BLaER1 treated with 17β-estradiol and CSF1 and Interleukin-3, amounts not matched to agents 10 nM and 100 nM (cell line): ENCODE measurements at regions not wholly inside any gene's neighbourhood (a gene's known extent, or its start where the extent isn't known, plus 50 kb on each side); places are given as distances from the start of the nearest gene placed in this dataset.

Experiments
- H3K27ac ChIP-seq, 11 experiments: shearing (Covaris generic); formaldehyde crosslinking; 2 replicates each; pipeline ENCODE4 v1.8.1; 2022
- H3K27me3 ChIP-seq, 11 experiments: shearing (Covaris generic); formaldehyde crosslinking; 2 replicates each; pipeline ENCODE4 v1.8.1; 2022
- H3K36me3 ChIP-seq, 11 experiments: shearing (Covaris generic); formaldehyde crosslinking; 2 replicates each; pipeline ENCODE4 v1.8.1; 2022
- H3K4me1 ChIP-seq, 10 experiments: shearing (Covaris generic); formaldehyde crosslinking; 2 replicates each; pipeline ENCODE4 v1.8.1; 2022
- H3K4me2 ChIP-seq, 11 experiments: shearing (Covaris generic); formaldehyde crosslinking; 2 replicates each; pipeline ENCODE4 v1.8.1; 2022
- H3K4me3 ChIP-seq, 10 experiments: shearing (Covaris generic); formaldehyde crosslinking; 2 replicates each; pipeline ENCODE4 v1.8.1; 2022
- H3K9ac ChIP-seq, 11 experiments: shearing (Covaris generic); formaldehyde crosslinking; 2 replicates each; pipeline ENCODE4 v1.8.1; 2022
- H3K9me3 ChIP-seq, 11 experiments: shearing (Covaris generic); formaldehyde crosslinking; replicated peaks in 1 of 11; 2 replicates each; pipeline ENCODE4 v1.8.1; 2022
- H4K20me1 ChIP-seq, 11 experiments: shearing (Covaris generic); formaldehyde crosslinking; 2 replicates each; pipeline ENCODE4 v1.8.1; 2022
- Cebpa-rat ChIP-seq, 11 experiments: shearing (Covaris generic); IDR thresholded peaks; 2 replicates each; pipeline ENCODE4 v1.8.1; 2022

GRCh38 chr19:30671622-30672051 is 299.5 kb downstream of the ZNF536 start:
- Histone ChIP-seq H3K4me3 (no peak overlapping the region), H3K27me3 (peaks cover 0 to 9% (median 0%) of the 10 kb centered on the region in 11 experiments; a peak in 2 of 22 replicates), H3K9ac (no peak overlapping the region), H3K4me1 (peaks cover 0 to 12% (median 7%) of the 10 kb centered on the region in 10 experiments; a peak in 11 of 20 replicates), H3K4me2 (no peak overlapping the region), H3K36me3 (no peaks in the 10 kb centered on the region), H3K9me3 (no peaks in the 10 kb centered on the region), H3K27ac (no peak overlapping the region), H4K20me1 (peaks cover 0 to 7% (median 0%) of the 10 kb centered on the region in 11 experiments; a peak in 2 of 22 replicates)
- no peak for TF ChIP-seq Cebpa-rat (IDR thresholded peaks at IDR 0.05)

- Histone ChIP-seq H3K27ac (no peak overlapping the region), H4K20me1 (peaks cover 0 to 7% (median 0%) of the 10 kb centered on the region in 11 experiments; a peak in 2 of 22 replicates), H3K9me3 (no peaks in the 10 kb centered on the region), H3K4me3 (no peak overlapping the region), H3K9ac (no peak overlapping the region), H3K4me2 (no peak overlapping the region), H3K27me3 (peaks cover 0 to 9% (median 0%) of the 10 kb centered on the region in 11 experiments; a peak in 2 of 22 replicates), H3K36me3 (no peaks in the 10 kb centered on the region), H3K4me1 (peaks cover 0 to 12% (median 7%) of the 10 kb centered on the region in 10 experiments; a peak in 11 of 20 replicates)
- no peak for TF ChIP-seq Cebpa-rat (IDR thresholded peaks at IDR 0.05)
These were observed 299.1 kb downstream of the ZNF536 start for GRCh38 chr19:30671367-30671619.

- Histone ChIP-seq H3K9ac (no peak overlapping the region), H3K27me3 (peaks cover 0 to 9% (median 0%) of the 10 kb centered on the region in 11 experiments; a peak in 2 of 22 replicates), H3K4me3 (no peak overlapping the region), H3K4me1 (peaks cover 0 to 12% (median 7%) of the 10 kb centered on the region in 10 experiments; a peak in 11 of 20 replicates), H3K9me3 (no peaks in the 10 kb centered on the region), H4K20me1 (peaks cover 0 to 7% (median 0%) of the 10 kb centered on the region in 11 experiments; a peak in 2 of 22 replicates), H3K4me2 (no peak overlapping the region), H3K36me3 (no peaks in the 10 kb centered on the region), H3K27ac (no peak overlapping the region)
- no peak for TF ChIP-seq Cebpa-rat (IDR thresholded peaks at IDR 0.05)
These were observed 298.6 kb downstream of the ZNF536 start for GRCh38 chr19:30670562-30671366.

DNA sequence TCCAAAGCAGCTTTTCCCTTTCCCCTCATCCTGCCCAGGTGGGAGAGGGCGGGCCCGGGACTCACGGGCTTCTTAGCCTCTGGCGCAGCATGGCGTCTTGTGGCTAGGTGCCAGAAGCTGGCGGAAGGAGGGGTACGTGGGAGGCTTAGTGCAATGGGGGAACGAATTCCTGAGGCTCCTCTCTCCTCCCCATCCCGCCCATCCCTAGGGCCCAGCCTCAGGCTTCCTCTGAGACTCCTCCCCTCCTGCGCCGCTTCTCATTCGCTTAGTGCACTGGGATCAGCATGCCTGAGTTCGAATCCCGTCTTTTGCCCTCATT is 297.8 kb downstream of the ZNF536 start:
- no peak for TF ChIP-seq Cebpa-rat (IDR thresholded peaks at IDR 0.05)
- Histone ChIP-seq H3K27me3 (peaks cover 0 to 9% (median 0%) of the 10 kb centered on the region in 11 experiments; a peak in 2 of 22 replicates), H3K4me1 (peaks cover 0 to 12% (median 7%) of the 10 kb centered on the region in 10 experiments; a peak in 11 of 20 replicates), H4K20me1 (peaks cover 0 to 7% (median 0%) of the 10 kb centered on the region in 11 experiments; a peak in 2 of 22 replicates), H3K9me3 (no peaks in the 10 kb centered on the region), H3K27ac (no peak overlapping the region), H3K9ac (no peak overlapping the region), H3K4me3 (no peak overlapping the region), H3K36me3 (no peaks in the 10 kb centered on the region), H3K4me2 (no peak overlapping the region)

DNA sequence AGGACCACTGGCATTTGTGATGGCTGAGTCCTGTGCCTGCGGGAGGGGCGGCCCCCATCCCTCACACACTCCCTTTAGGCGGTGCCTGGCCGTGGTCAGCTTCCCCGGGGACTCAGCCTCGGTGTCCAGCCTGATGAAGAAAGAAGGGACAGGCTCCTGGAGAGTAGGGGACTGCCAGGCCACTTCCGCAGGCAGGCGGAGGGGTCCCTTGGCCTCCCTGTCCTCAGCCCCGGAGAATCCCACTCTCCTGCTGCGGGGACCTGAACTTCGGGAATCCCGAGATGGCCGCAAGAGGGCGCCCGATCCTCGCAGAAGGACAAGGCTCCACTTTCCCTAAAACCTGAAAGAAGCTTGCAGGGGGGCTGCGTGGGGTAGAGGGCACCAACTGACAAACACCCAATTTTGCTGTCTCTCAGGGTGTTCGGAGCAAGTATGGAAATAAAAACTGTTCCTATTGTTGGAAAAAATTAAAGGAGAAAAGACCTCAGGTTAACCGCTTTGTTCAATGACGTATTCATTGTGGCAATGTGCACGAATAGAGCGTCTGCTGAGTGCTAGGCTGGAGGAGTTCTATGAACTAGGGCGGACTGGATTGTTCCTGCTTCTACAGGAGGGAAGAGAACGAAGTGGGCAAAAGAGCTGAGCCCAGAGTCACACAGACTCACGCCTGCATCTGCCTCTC is 297.3 kb downstream of the ZNF536 start:
- peak overlapping the region; percentile 38 to 91 (median 63) for H3K4me2 ChIP-seq
- no peak for TF ChIP-seq Cebpa-rat (IDR thresholded peaks at IDR 0.05)
- H3K36me3 ChIP-seq, result no peaks in the 10 kb centered on the region
- H3K4me1 ChIP-seq, result peaks cover 0 to 12% (median 7%) of the 10 kb centered on the region in 10 experiments; a peak in 11 of 20 replicates
- no peak overlapping the region for H3K27ac ChIP-seq
- H3K27me3 ChIP-seq, result peaks cover 0 to 9% (median 0%) of the 10 kb centered on the region in 11 experiments; a peak in 2 of 22 replicates
- H3K4me3 ChIP-seq, result peak overlapping the region in 2 of 10 experiments; percentile 12 to 35; a peak in 3 of 20 replicates
- H3K9me3 ChIP-seq, result no peaks in the 10 kb centered on the region
- 0 out of 22 replicates have a peak overlapping the region, but pooled peaks of 1 of the 11 experiments have one; percentile 16 for H3K9ac ChIP-seq
- H4K20me1 ChIP-seq, result peaks cover 0 to 7% (median 0%) of the 10 kb centered on the region in 11 experiments; a peak in 2 of 22 replicates

- Histone ChIP-seq H3K9me3 (no peaks in the 10 kb centered on the region), H3K36me3 (no peaks in the 10 kb centered on the region), H3K27me3 (peaks cover 0 to 9% (median 0%) of the 10 kb centered on the region in 11 experiments; a peak in 2 of 22 replicates), H3K4me3 (no peak overlapping the region), H3K4me1 (peaks cover 0 to 12% (median 7%) of the 10 kb centered on the region in 10 experiments; a peak in 11 of 20 replicates), H3K9ac (no peak overlapping the region), H4K20me1 (peaks cover 0 to 5% (median 0%) of the 10 kb centered on the region in 11 experiments; a peak in 1 of 22 replicates), H3K4me2 (peak overlapping the region; percentile 38 to 91 (median 63); a peak in 17 of 22 replicates), H3K27ac (no peak overlapping the region)
- TF ChIP-seq Cebpa-rat (IDR thresholded peaks at IDR 0.05), result no peak
These were observed 296.5 kb downstream of the ZNF536 start for GRCh38 chr19:30668521-30669155.

DNA sequence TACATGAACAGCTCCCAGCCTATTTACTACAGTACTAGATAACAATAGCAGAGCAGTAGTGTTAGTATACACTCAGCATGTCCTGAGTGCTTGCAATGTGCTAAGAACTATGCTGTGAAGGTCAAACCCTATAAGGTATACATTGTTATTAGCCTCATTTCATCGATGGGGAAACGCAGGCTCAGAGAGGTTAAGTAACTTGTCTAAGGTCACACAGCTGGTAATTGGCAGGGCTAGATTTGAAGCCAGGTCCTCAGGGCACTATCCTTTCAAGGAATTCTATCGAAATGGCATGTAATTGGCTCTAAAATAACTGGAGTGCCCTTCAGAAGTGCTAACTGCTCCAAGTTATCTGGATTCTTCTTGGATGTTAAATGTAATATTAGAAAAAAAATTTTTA is 295.6 kb downstream of the ZNF536 start:
- Histone ChIP-seq H3K27me3 (peaks cover 0 to 9% (median 0%) of the 10 kb centered on the region in 11 experiments; a peak in 2 of 22 replicates), H3K4me3 (no peak overlapping the region)

GRCh38 chr19:30667227-30667626 is 295.0 kb downstream of the ZNF536 start:
- Histone ChIP-seq H4K20me1 (peaks cover 0 to 5% (median 0%) of the 10 kb centered on the region in 11 experiments; a peak in 1 of 22 replicates), H3K9me3 (no peaks in the 10 kb centered on the region)

More for the DNA sequence above, 295.6 kb downstream of the ZNF536 start:
- no peak for TF ChIP-seq Cebpa-rat (IDR thresholded peaks at IDR 0.05)
- H3K9me3 ChIP-seq, result no peaks in the 10 kb centered on the region
- peaks cover 0 to 12% (median 8%) of the 10 kb centered on the region in 10 experiments; a peak in 14 of 20 replicates for H3K4me1 ChIP-seq
- H3K9ac ChIP-seq, result no peak overlapping the region
- H3K36me3 ChIP-seq, result no peaks in the 10 kb centered on the region
- no peak overlapping the region for H3K27ac ChIP-seq
- peaks cover 0 to 5% (median 0%) of the 10 kb centered on the region in 11 experiments; a peak in 1 of 22 replicates for H4K20me1 ChIP-seq
- no peak overlapping the region for H3K4me2 ChIP-seq

More at GRCh38 chr19:30667227-30667626, 295.0 kb downstream of the ZNF536 start:
- no peak overlapping the region for H3K4me3 ChIP-seq
- no peak overlapping the region for H3K4me2 ChIP-seq
- TF ChIP-seq Cebpa-rat (IDR thresholded peaks at IDR 0.05), result no peak
- peaks cover 0 to 14% (median 10%) of the 10 kb centered on the region in 10 experiments; a peak in 14 of 20 replicates for H3K4me1 ChIP-seq
- no peak overlapping the region for H3K27ac ChIP-seq
- H3K36me3 ChIP-seq, result no peaks in the 10 kb centered on the region
- H3K27me3 ChIP-seq, result peaks cover 0 to 9% (median 0%) of the 10 kb centered on the region in 11 experiments; a peak in 2 of 22 replicates
- H3K9ac ChIP-seq, result no peak overlapping the region
